ENCODE measurements at regions not wholly inside any gene's neighbourhood (a gene's known extent, or its start where the extent isn't known, plus 50 kb on each side); places are given as distances from the start of the nearest gene placed in this dataset.
"Not testable (repeated sequence)": the region's sequence is repeated elsewhere in the genome, so short reads cannot be mapped to it uniquely, and the experiment has no call there.

DNA sequence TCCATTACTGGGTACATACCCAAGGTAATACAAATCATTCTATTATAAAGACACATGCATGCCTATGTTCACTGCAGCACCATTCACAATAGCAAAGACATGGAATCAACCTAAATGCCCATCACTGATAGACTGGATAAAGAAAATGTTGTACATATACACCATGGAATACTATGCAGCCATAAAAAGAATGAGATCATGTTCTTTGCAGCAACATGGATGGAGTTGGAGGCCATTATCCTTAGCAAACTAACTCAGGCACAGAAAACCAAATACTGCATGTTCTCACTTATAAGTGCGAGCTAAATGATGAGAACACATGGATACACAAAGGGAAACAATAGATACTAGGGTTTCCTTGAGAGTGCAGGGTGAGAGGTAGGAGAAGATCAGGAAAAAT is 146.8 kb downstream of the IBTK start:
- 68 to 80% methylated on average over 1 of the region's 1 CpG for WGBS, 2 donors
- H3K4me1 ChIP-seq; H3K36me3 ChIP-seq (ENCODE audit: low read depth, missing control alignments); DNase-seq; H3K27ac ChIP-seq; H3K9me3 ChIP-seq; intact Hi-C loops (cut with DNase I; ENCODE audit: low total_unique reads); H3K4me3 ChIP-seq; H3K27me3 ChIP-seq: not testable (repeated sequence)

GRCh38 chr6:82097676-82098075 is 149.9 kb downstream of the IBTK start:
- Histone ChIP-seq H3K4me1 (no peaks in the 10 kb centered on the region), H3K4me3 (no peak overlapping the region), H3K36me3 (ENCODE audit: low read depth, missing control alignments) (no peaks in the 10 kb centered on the region), H3K9me3 (no peaks in the 10 kb centered on the region), H3K27ac (no peak overlapping the region), H3K27me3 (no peaks in the 10 kb centered on the region)
- TF ChIP-seq POLR2A (IDR thresholded peaks at IDR 0.05), result no peak
- TF ChIP-seq, protein P1, sequence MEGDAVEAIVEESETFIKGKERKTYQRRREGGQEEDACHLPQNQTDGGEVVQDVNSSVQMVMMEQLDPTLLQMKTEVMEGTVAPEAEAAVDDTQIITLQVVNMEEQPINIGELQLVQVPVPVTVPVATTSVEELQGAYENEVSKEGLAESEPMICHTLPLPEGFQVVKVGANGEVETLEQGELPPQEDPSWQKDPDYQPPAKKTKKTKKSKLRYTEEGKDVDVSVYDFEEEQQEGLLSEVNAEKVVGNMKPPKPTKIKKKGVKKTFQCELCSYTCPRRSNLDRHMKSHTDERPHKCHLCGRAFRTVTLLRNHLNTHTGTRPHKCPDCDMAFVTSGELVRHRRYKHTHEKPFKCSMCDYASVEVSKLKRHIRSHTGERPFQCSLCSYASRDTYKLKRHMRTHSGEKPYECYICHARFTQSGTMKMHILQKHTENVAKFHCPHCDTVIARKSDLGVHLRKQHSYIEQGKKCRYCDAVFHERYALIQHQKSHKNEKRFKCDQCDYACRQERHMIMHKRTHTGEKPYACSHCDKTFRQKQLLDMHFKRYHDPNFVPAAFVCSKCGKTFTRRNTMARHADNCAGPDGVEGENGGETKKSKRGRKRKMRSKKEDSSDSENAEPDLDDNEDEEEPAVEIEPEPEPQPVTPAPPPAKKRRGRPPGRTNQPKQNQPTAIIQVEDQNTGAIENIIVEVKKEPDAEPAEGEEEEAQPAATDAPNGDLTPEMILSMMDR (IDR thresholded peaks at IDR 0.05), result no peak
- WGBS, 2 donors, result 93 to 96% methylated on average over 2 of the region's 2 CpGs
- DNase-seq, result no peak
- intact Hi-C loops (cut with DNase I; ENCODE audit: low total_unique reads), result no loop called here

DNA sequence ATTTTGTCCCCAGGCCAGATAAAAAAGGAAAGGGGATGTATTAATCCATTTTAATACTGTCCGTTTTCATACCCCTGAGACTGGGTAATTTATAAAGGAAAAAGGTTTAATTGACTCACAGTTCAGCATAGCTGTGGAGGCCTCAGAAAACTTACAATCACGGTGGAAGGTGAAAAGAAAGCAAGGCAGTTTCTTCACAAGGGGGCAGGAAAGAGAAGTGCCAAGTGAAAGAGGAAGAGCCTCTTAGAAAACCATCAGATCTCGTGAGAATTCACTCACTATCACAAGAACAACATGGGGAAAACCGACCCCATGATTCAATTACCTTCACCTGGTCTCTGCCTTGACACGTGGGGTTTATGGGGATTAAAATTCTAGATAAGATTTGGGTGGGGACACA is 152.5 kb downstream of the IBTK start:
- WGBS, 2 donors, result 77 to 80% methylated on average over 5 of the region's 5 CpGs
- Histone ChIP-seq H3K36me3 (ENCODE audit: low read depth, missing control alignments) (no peaks in the 10 kb centered on the region), H3K9me3 (no peaks in the 10 kb centered on the region), H3K27me3 (no peaks in the 10 kb centered on the region), H3K4me1 (no peaks in the 10 kb centered on the region), H3K27ac (no peak overlapping the region), H3K4me3 (no peak overlapping the region)
- intact Hi-C loops (cut with DNase I; ENCODE audit: low total_unique reads), result no loop called here
- no peak for DNase-seq
- TF ChIP-seq, protein P1 (IDR thresholded peaks at IDR 0.05), result no peak
- TF ChIP-seq POLR2A (IDR thresholded peaks at IDR 0.05), result no peak

DNA sequence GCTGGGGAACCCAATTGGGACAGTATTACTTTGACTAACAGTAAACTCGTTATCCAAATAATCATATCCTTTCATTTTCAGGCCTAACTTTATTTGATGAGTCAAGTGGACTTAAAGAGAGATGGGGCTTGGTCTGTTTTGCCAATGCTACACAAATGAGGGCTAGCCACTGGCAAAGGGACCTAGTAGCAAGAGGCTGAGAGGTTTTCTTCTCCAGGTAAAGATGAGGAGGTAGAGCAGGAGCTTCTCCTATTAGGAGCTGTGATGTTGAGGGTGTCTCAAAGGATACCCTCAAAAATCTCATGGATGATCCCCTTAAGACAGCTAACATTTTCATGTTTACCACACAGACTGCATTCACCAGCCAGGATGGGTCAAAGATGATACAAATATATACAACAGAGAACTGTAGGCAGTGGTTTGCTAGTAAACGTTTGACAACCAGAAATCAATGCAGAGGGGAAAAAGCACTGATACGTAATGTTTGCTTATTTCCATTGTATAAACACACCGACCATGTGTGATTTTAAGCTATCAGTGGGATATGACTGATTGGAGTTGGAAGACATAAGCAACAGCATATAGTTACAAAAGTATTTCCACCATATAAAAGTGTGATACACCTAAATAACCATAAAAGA is 153.3 kb downstream of the IBTK start:
- Histone ChIP-seq H3K4me1 (no peaks in the 10 kb centered on the region), H3K36me3 (ENCODE audit: low read depth, missing control alignments) (no peaks in the 10 kb centered on the region), H3K4me3 (no peak overlapping the region), H3K27ac (no peak overlapping the region), H3K27me3 (no peaks in the 10 kb centered on the region), H3K9me3 (no peaks in the 10 kb centered on the region)
- TF ChIP-seq, protein P1 (IDR thresholded peaks at IDR 0.05), result no peak
- TF ChIP-seq POLR2A (IDR thresholded peaks at IDR 0.05), result no peak
- 69 to 70% methylated on average over 4 of the region's 4 CpGs for WGBS, 2 donors
- intact Hi-C loops (cut with DNase I; ENCODE audit: low total_unique reads), result no loop called here
- no peak for DNase-seq

GRCh38 chr6:82088978-82089771 is 158.4 kb downstream of the IBTK start:
- no peaks in the 10 kb centered on the region for H3K27me3 ChIP-seq
- no peaks in the 10 kb centered on the region for H3K4me1 ChIP-seq
- intact Hi-C loops (cut with DNase I; ENCODE audit: low total_unique reads), result no loop called here
- peak overlapping the region in 1 of 2 donors; percentile 36 for H3K27ac ChIP-seq
- H3K4me3 ChIP-seq, result no peak overlapping the region
- TF ChIP-seq, protein P1 (IDR thresholded peaks at IDR 0.05), result no peak
- no peak for TF ChIP-seq POLR2A (IDR thresholded peaks at IDR 0.05)
- H3K36me3 ChIP-seq (ENCODE audit: low read depth, missing control alignments), result no peaks in the 10 kb centered on the region
- 71 to 82% methylated on average over 4 of the region's 4 CpGs for WGBS, 2 donors
- DNase-seq, result no peak
- H3K9me3 ChIP-seq, result no peaks in the 10 kb centered on the region
